Limb (tissue), 2 donors: ENCODE measurements at regions not wholly inside any gene's neighbourhood (a gene's known extent, or its start where the extent isn't known, plus 50 kb on each side); places are given as distances from the start of the nearest gene placed in this dataset.
"Not testable (repeated sequence)": the region's sequence is repeated elsewhere in the genome, so short reads cannot be mapped to it uniquely, and the experiment has no call there.

Source experiments
- DNase-seq, 2 donors: peaks; one replicate each; pipeline ENCODE4 v3.0.0-alpha.2; 2016; ENCODE audit errors: extremely low spot score in 2 of 2

DNA sequence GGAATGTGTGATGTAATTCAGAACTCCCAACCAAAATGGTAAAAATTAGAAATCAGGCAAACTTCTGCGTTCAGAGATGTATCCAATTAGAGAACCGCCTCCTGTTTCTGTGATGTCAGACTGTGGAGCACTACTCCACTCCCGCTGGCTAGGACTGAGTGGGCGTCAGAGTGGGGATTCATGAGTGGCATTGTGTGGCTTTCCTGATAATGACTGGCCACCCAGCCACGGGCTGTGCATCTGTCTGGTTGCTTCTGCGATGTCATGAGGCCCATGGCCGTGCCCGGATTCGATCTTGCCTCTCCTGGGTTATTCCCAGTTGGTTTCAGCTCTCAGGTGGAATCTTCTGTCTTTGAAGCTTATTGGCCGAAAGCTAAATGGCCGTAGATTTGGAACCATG, 87.1 kb upstream of the KCNA1 start:
- no peak for DNase-seq

DNA sequence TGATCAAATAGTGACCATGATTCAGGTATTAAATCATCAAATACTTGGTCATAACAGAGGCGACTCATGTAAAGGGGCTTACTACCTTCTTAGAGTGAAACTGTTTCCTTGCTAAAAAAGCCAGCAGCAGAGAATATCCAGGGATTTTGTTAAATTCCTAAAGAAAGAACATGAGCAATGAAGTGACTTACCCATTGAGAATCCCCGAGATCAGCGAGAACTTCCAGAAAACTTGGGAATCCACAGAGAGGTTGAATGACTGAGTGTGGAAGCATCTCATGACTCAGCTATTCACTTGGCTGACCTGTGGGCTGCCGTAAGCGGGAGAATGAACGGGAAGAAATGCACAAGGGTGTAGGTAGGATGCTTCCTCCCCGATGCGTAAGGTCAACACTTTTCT, 85.3 kb upstream of the KCNA1 start:
- no peak for DNase-seq

DNA sequence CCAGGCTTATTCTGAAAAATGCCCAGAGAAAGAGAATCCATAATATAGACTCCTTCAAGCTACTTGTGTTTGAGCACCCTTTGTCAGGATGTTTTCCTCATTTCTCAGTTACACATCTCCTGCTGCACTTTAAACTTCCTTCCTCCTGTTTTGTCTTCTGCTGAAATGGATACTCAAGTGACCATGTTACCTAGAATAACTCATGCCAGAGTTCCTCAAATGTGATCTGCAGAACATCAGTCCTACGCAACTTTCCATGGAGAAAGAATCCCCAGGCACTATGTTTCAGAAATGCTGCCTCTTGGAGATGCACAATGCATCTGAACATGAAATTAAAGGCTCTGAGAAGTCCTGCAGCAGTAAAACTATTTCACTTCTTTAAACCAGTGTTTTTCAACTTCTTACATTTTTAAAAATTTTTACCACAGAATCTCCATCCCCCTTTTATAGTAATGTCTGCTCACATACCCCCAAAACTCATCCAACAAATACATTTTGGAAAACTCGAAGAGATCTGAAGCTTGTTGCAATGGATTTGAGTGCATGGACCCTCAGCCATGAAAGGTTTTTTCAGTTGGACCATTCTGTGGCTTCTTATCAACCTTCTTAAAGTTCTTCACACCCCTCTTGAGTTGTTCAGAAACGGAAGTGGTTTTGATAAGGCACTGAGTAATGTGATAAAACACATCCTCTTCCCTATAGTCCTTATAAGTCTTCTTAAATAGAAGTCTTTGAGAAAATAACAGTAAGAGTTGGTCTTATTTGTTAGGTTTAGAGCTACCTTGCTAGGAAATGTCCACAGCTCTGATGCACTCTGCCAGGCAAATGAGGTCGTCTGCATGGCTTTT, 84.5 kb upstream of the KCNA1 start:
- DNase-seq, result no peak

DNA sequence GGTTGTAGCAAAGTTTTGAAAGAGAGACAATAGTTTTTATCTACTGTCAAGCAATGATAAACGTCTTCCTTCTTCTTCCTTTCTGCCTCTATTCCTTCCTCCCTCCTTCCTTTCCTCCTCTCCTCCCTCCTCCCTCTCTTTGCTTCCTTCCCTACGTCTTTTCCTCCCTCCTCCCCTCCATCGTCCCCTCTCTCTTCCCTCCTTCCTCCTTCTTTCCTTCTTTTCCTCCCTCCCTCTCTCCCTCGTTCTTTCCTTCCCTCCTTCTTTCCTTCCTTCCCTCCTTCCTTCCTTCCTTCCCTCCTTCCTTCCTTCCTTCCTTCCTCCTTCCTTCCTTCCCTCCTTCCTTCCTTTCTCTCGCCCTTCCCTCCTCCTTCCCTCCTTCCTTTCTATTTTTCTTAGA, 82.8 kb upstream of the KCNA1 start:
- DNase-seq, result no peak

DNA sequence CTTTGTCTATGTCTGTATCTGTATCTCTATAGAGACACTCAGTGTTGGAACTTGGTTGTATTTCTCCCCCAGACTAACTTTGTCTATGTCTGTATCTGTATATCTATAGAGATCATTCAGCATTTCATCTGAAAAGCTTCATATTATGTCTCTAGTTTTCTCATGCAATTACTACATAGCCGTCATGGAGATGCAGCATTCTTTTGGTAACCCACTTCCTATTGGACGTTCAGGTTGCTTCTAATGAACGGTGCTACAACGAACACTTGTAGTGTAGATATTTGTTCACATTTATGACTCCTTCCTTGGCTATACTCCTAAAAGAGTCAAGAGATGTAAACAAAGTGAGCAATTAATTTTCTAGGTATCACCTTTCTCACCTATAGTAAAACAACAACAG, 81.5 kb upstream of the KCNA1 start:
- no peak for DNase-seq

- DNase-seq, result no peak
Measured at GRCh38 chr12:4829161-4829792, 80.4 kb upstream of the KCNA1 start.

- DNase-seq, result peak in 1 of 2 donors; percentile 63
Measured at GRCh38 chr12:4829793-4830162, 79.9 kb upstream of the KCNA1 start.

GRCh38 chr12:4830556-4831210, 79.0 kb upstream of the KCNA1 start:
- DNase-seq, result no peak

DNA sequence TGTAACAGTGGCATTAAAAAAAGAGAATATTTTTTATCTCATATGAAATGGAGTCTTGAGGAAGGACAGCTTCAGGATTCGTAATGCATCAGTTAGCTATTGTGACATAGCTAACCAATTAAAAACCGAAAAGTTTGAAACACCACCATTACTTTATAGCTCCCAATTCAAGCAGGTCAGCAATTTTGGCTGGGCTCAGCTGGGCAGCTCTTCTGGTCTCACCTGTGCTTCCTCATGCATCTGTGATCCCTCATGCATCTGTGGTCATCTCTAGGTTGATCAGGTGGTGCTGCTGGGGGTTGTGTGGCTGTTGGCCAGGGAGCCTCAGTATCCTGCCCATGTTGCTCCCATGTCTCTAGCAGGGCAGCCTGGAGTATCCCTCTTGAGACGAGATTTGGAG, 76.7 kb upstream of the KCNA1 start:
- no peak for DNase-seq

DNA sequence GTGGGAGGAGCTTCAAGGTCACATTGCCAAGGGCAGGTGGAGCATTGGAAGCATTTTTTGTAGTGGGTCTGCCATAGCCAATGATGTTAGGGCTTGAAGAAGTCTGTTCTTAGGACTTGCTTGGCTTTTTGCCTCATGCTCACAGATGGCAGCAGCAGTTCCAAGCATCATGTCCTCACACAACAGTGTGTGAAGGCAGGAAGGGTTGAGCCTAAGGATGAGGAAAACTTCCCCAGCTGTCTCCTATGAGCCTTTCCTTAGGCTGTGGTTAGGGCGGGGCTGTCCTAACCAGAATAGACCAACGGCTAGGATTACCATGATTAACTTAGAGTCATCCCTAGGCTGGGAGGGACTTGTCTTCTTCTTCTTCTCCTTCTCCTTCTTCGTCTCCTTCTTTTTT, 76.2 kb upstream of the KCNA1 start:
- DNase-seq, result no peak

- DNase-seq, result not testable (repeated sequence)
Measured at GRCh38 chr12:4842401-4842800, 67.3 kb upstream of the KCNA1 start.

GRCh38 chr12:4843907-4844306, 65.8 kb upstream of the KCNA1 start:
- DNase-seq, result no peak

DNA sequence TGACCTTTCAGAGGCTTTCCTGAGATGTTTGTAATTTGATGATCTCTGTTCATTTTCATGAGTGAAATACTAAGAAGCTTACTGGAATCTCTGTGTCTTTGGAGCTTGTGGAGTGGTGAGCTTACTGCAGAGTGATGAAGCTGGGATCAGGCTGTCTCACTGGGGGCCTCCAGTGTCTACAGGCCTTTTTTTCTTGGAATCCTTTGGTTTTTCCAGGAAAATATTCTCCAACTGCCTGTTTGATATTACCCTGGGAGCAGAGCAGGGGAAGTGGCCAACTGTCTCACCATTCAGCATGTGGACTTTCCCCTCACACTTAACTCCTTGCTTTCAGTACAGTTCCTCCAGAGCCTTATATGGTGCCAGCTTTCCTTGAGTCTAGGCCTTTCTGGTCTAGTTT, 62.0 kb upstream of the KCNA1 start:
- DNase-seq, result no peak

GRCh38 chr12:4849115-4849541, 60.6 kb upstream of the KCNA1 start:
- peak in 1 of 2 donors; percentile 30 for DNase-seq

DNA sequence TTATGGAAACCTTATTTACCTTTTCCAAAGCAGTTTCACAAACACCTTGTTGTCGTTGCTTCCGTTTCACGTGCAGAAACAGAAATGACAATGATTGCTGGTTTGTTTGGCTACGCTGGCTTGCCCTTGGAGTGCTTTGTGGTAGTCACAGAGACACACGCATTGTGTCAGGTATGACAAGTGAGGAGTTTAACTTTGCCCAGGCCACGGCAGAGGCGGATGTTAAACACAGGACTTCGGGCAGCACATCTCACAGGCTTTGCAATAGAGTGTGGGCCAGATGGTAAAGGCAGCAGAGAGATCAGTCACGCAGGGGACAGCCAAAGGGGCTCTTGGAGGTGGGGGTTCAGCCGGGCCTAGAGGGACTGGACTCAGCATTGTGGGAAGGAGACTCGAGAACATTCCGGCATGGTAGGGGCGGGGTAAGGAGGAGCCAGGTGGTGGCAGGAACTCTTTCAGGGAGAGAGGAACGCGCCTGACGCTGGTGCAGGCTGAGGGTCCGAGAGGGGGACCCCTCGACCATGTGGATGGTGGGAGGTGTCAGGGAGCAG, 59.8 kb upstream of the KCNA1 start:
- no peak for DNase-seq

GRCh38 chr12:4850857-4851380, 58.8 kb upstream of the KCNA1 start:
- DNase-seq, result no peak

DNA sequence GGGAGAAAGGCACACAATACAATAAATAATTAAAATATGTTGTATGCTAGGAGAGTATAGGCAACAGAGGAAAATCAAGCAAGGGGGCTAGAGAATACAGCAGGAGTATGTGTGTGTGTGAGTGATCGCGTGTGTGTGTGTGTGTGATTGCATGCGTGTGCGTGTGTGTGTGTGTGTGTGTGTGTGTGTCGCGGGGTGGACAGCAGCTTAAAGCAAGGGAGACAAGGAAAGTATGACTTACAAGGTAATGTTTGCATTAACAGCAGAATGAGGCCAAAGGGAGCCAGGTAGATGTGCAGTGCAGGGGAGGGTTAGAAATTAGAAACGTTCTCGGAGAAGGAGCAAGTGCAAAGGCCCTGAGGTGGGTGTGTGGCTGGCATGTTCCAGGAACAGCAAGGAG, 57.4 kb upstream of the KCNA1 start:
- no peak for DNase-seq

DNA sequence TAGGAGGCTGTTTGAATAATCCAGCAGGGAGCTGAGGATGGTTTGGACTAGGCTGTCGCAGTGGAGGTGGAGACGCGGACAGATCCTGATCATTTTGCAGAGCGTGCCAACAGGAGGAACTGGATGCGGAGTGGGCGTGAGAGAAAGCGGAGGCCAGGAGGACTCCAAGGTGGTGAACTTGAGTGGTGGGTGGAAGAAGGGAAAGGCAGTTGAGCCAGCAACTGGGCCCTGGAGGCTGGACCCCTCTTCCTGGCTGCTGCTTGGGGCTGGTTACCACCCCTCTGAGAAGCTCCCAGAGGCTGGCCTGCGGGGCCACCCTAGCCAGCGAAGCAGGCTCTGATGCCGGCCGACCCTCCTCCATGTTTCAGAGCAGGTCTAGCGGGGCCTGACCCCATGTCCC, 56.8 kb upstream of the KCNA1 start:
- DNase-seq, result no peak

- peak; percentile 72 to 85 for DNase-seq
Measured at GRCh38 chr12:4855121-4855924, 54.4 kb upstream of the KCNA1 start.

GRCh38 chr12:4856596-4856995, 53.1 kb upstream of the KCNA1 start:
- DNase-seq, result no peak
